SU-DHL-6 (cell line): ENCODE measurements at regions not wholly inside any gene's neighbourhood (a gene's known extent, or its start where the extent isn't known, plus 50 kb on each side); places are given as distances from the start of the nearest gene placed in this dataset.

ENCODE experiments used
- H2AFZ ChIP-seq: fragments of 200-600 bp; sonication (generic); 2 replicates; pipeline ENCODE4 v1.6.1; 2014; ENCODE audit warnings: low read depth, mild to moderate bottlenecking, moderate library complexity, mixed read lengths, antibody characterized with exemption, low read length; ENCODE audit not compliant: severe bottlenecking
- H3F3A ChIP-seq: fragments of 200-600 bp; shearing (Covaris generic); 2 replicates; pipeline ENCODE4 v1.6.0; 2016; ENCODE audit warnings: antibody characterized with exemption, mild to moderate bottlenecking; ENCODE audit not compliant: insufficient read depth
- H3K27ac ChIP-seq: fragments of 200-600 bp; sonication (generic); 2 replicates; pipeline ENCODE4 v1.5.1; 2016; ENCODE audit warnings: low read depth, mild to moderate bottlenecking, low read length, moderate library complexity, mixed read lengths
- H3K27me3 ChIP-seq: fragments of 200-600 bp; sonication (generic), shearing (Covaris generic); 2 replicates; pipeline ENCODE4 v1.6.0; 2014; ENCODE audit warnings: mild to moderate bottlenecking, low read length
- H3K36me3 ChIP-seq: fragments of 200-600 bp; sonication (generic); 2 replicates; pipeline ENCODE4 v1.6.1; 2014; ENCODE audit warnings: mild to moderate bottlenecking, low read length, mixed read lengths
- H3K4me2 ChIP-seq: fragments of 300-600, 200-600 bp; shearing (Covaris generic), sonication (generic); 2 replicates; pipeline ENCODE4 v1.6.0; 2014; ENCODE audit warnings: low read length, low read depth, mild to moderate bottlenecking; ENCODE audit not compliant: poor library complexity, severe bottlenecking
- H3K4me3 ChIP-seq: fragments of 200-600 bp; sonication (generic); 2 replicates; pipeline ENCODE4 v1.5.1; 2014; ENCODE audit warnings: antibody characterized with exemption, low read length, mild to moderate bottlenecking, mixed read lengths; ENCODE audit not compliant: insufficient read depth, poor library complexity, severe bottlenecking
- H3K79me2 ChIP-seq: fragments of 200-600 bp; sonication (generic); 2 replicates; pipeline ENCODE4 v1.6.1; 2014; ENCODE audit warnings: mild to moderate bottlenecking, low read length, moderate library complexity; ENCODE audit not compliant: insufficient read depth
- H3K9ac ChIP-seq: fragments of 200-600 bp; sonication (generic); 2 replicates; pipeline ENCODE4 v1.7.0; 2014; ENCODE audit warnings: mild to moderate bottlenecking, low read length
- H3K9me2 ChIP-seq: fragments of 200-600 bp; sonication (generic); replicated peaks from 2 replicates; pipeline ENCODE4 v1.6.1; 2014; ENCODE audit warnings: low read length; ENCODE audit not compliant: insufficient read depth
- H3K9me3 ChIP-seq: fragments of 200-600 bp; sonication (generic); 2 replicates; pipeline ENCODE4 v1.6.1; 2014; ENCODE audit warnings: low read length, mixed read lengths; ENCODE audit not compliant: insufficient read depth
- H4K20me1 ChIP-seq: fragments of 200-600 bp; sonication (generic); 2 replicates; pipeline ENCODE4 v1.6.1; 2014; ENCODE audit warnings: low read depth, mild to moderate bottlenecking, antibody characterized with exemption, low read length, moderate library complexity, mixed read lengths
- EZH2phosphoT487 ChIP-seq: fragments of 200-600 bp; sonication (generic), shearing (Covaris generic); conservative IDR thresholded peaks from 2 replicates; pipeline ENCODE4 v1.6.1; 2018; ENCODE audit warnings: mild to moderate bottlenecking, antibody characterized with exemption, low read length, moderate library complexity, mixed read lengths
- TF ChIP-seq, protein P1 (sequence below): fragments of 200-600 bp; sonication (generic); IDR thresholded peaks from one replicate; pipeline ENCODE4 v1.5.1; 2017; ENCODE audit warnings: antibody characterized with exemption, mild to moderate bottlenecking, low read length, moderate library complexity; ENCODE audit not compliant: insufficient read depth, poor library complexity, severe bottlenecking

DNA sequence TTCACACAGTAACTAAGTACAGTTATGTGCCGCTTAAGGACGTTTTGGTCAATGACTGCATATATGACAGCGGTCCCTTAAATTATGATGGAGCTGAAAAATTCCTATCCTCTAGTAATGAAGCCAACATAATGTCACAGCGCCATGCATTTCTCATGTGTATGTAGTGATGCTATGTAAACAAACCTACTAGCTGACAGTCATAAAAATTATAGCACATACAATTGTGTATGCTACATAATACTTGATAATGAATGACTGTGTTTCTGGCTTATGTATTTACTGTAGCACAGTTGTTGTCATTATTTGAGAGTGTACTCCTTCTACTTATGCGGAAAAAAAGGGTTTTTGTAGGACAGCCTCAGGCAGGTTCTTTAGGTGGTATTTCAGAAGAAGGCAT, 99.7 kb downstream of the DACT1 start:
- no peak for TF ChIP-seq EZH2phosphoT487
- TF ChIP-seq, protein P1, sequence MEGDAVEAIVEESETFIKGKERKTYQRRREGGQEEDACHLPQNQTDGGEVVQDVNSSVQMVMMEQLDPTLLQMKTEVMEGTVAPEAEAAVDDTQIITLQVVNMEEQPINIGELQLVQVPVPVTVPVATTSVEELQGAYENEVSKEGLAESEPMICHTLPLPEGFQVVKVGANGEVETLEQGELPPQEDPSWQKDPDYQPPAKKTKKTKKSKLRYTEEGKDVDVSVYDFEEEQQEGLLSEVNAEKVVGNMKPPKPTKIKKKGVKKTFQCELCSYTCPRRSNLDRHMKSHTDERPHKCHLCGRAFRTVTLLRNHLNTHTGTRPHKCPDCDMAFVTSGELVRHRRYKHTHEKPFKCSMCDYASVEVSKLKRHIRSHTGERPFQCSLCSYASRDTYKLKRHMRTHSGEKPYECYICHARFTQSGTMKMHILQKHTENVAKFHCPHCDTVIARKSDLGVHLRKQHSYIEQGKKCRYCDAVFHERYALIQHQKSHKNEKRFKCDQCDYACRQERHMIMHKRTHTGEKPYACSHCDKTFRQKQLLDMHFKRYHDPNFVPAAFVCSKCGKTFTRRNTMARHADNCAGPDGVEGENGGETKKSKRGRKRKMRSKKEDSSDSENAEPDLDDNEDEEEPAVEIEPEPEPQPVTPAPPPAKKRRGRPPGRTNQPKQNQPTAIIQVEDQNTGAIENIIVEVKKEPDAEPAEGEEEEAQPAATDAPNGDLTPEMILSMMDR, result no peak
- H3K27ac ChIP-seq, result no peak overlapping the region
- H3F3A ChIP-seq, result no peaks in the 10 kb centered on the region
- H3K4me3 ChIP-seq, result no peak overlapping the region
- H3K36me3 ChIP-seq, result no peaks in the 10 kb centered on the region
- no peaks in the 10 kb centered on the region for H3K27me3 ChIP-seq
- H3K9ac ChIP-seq, result no peak overlapping the region
- H4K20me1 ChIP-seq, result no peaks in the 10 kb centered on the region
- H3K9me3 ChIP-seq, result no peaks in the 10 kb centered on the region
- no peaks in the 10 kb centered on the region for H3K9me2 ChIP-seq
- H3K79me2 ChIP-seq, result no peaks in the 10 kb centered on the region
- H2AFZ ChIP-seq, result no peak overlapping the region
- H3K4me2 ChIP-seq, result no peak overlapping the region

DNA sequence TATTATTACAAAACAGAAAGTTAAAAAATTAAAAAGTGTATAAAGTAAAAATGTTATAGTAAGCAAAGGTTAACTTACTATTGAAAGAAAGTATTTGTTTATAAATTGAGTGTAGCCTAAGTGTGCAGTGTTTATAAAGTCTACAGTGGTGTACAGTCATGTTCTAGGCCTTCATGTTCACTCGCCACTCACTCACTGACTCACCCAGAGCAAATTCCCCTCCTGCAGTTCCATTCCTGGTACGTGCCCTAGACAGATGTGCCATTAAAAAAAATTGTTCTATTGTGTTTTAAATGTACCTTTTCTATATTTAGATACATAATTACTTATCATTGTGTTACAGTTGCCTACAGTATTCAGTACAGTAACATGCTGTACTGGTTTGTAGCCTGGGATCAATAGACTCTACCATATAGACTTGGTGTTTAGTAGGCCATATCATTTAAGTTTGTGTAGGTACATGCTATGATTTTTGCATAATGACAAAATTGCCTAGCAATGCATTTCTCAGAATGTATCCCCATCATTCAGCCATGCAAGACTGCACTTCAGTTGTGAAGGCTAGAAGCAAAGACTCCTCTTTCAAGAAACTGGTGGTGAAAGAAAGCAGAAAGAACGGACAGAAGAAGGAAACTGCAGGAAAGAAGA, 100.6 kb downstream of the DACT1 start:
- Histone ChIP-seq H3K4me2 (no peak overlapping the region), H3K27me3 (no peaks in the 10 kb centered on the region), H3K27ac (no peak overlapping the region), H3K79me2 (no peaks in the 10 kb centered on the region), H3K4me3 (no peak overlapping the region), H2AFZ (no peak overlapping the region), H4K20me1 (no peaks in the 10 kb centered on the region), H3K9me3 (no peaks in the 10 kb centered on the region), H3K9me2 (no peaks in the 10 kb centered on the region), H3K9ac (no peak overlapping the region), H3K36me3 (no peaks in the 10 kb centered on the region), H3F3A (no peaks in the 10 kb centered on the region)
- TF ChIP-seq, protein P1, result no peak
- no peak for TF ChIP-seq EZH2phosphoT487

DNA sequence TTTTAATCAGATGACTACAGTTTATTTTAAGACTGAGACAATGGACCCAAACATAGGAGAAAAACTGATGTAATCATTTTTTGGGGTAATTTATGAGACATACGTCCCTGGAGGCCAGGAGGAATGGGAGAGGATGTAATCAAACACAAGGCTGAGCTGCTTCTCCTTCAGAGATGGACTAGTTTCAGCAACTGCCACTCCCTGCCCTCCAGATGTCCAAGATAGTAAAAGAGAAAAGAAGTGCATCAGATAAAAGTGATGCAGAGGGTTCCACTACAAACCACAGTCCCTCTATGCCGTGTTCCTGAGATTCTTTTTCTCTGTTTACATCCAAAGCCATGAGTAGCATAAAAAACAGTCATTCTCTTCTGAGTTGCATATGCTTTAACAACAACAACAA, 101.1 kb downstream of the DACT1 start:
- H3K9me2 ChIP-seq, result no peaks in the 10 kb centered on the region
- no peak overlapping the region for H2AFZ ChIP-seq
- no peaks in the 10 kb centered on the region for H3K36me3 ChIP-seq
- H3K27ac ChIP-seq, result no peak overlapping the region
- no peak overlapping the region for H3K4me2 ChIP-seq
- H3K9ac ChIP-seq, result no peak overlapping the region
- H3F3A ChIP-seq, result no peaks in the 10 kb centered on the region
- H3K9me3 ChIP-seq, result no peaks in the 10 kb centered on the region
- no peaks in the 10 kb centered on the region for H3K79me2 ChIP-seq
- no peak overlapping the region for H3K4me3 ChIP-seq
- no peaks in the 10 kb centered on the region for H3K27me3 ChIP-seq
- no peaks in the 10 kb centered on the region for H4K20me1 ChIP-seq
- no peak for TF ChIP-seq EZH2phosphoT487
- TF ChIP-seq, protein P1, result no peak
